Keratinocyte (primary cell): ENCODE measurements at regions not wholly inside any gene's neighbourhood (a gene's known extent, or its start where the extent isn't known, plus 50 kb on each side); places are given as distances from the start of the nearest gene placed in this dataset.

Experiments
- EZH2 ChIP-seq: IDR thresholded peaks from one replicate; pipeline ENCODE4 v1.6.1; 2012; ENCODE audit warnings: inconsistent platforms, mild to moderate bottlenecking, low read length, moderate library complexity
- TF ChIP-seq, protein P1 (sequence below), 3 experiments: IDR thresholded peaks in 1 of 3; conservative IDR thresholded peaks in 1 of 3; optimal IDR thresholded peaks in 1 of 3; 2 replicates in 2 of 3; 3 replicates in 1 of 3; pipeline versions ENCODE3 to v1.5.1; 2011; ENCODE audit warnings: low read length in 3 of 3, mild to moderate bottlenecking in 3 of 3, moderate library complexity in 2 of 3, control low read depth in 1 of 3, inconsistent platforms in 1 of 3; ENCODE audit not compliant: insufficient read depth in 2 of 3; ENCODE audit errors: extremely low read depth in 1 of 3

DNA sequence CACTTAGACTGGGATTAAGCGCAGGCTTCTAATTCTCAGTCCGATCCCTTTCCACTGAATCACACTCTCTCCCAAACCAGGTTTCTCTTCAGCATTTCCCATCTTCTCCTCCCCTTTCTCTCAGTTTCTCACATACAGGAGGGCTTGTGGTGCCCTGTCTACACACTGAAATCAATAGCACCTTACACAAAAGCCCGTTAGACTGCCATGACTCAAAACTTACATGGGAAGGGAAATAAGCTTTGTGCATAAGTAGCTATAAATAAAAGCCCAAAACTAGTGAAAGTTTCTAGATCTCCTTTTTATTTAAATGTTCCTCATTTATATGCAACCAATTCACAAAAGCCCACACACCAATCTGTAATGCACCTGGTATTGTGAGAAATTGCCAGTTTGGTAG lies 318.4 kb downstream of the TXNL1 start:
- TF ChIP-seq, protein P1, sequence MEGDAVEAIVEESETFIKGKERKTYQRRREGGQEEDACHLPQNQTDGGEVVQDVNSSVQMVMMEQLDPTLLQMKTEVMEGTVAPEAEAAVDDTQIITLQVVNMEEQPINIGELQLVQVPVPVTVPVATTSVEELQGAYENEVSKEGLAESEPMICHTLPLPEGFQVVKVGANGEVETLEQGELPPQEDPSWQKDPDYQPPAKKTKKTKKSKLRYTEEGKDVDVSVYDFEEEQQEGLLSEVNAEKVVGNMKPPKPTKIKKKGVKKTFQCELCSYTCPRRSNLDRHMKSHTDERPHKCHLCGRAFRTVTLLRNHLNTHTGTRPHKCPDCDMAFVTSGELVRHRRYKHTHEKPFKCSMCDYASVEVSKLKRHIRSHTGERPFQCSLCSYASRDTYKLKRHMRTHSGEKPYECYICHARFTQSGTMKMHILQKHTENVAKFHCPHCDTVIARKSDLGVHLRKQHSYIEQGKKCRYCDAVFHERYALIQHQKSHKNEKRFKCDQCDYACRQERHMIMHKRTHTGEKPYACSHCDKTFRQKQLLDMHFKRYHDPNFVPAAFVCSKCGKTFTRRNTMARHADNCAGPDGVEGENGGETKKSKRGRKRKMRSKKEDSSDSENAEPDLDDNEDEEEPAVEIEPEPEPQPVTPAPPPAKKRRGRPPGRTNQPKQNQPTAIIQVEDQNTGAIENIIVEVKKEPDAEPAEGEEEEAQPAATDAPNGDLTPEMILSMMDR (optimal IDR thresholded peaks at IDR 0.05 in 1 of 3, IDR thresholded peaks at IDR 0.05 in 1 of 3, conservative IDR thresholded peaks at IDR 0.05 in 1 of 3; ENCODE audit: extremely low read depth in 1 of 3, insufficient read depth in 2 of 3, low read length in 3 of 3): no peak
- no peak for TF ChIP-seq EZH2
